Astrocyte (in vitro differentiated cells and primary cell): ENCODE measurements at regions not wholly inside any gene's neighbourhood (a gene's known extent, or its start where the extent isn't known, plus 50 kb on each side); places are given as distances from the start of the nearest gene placed in this dataset.
A peak's percentile ranks its signal among the peaks of the same experiment; 100 is the strongest.

Experiments
- EZH2 ChIP-seq: IDR thresholded peaks from 2 replicates; pipeline ENCODE4 v1.6.1; 2012; ENCODE audit warnings: mild to moderate bottlenecking, low read length, inconsistent platforms; ENCODE audit not compliant: insufficient read depth
- TF ChIP-seq, protein P1 (sequence below): IDR thresholded peaks from 2 replicates; pipeline ENCODE4 v1.5.1; 2011; ENCODE audit warnings: low read depth, mild to moderate bottlenecking, inconsistent platforms, low read length, moderate library complexity; ENCODE audit not compliant: insufficient read depth

DNA sequence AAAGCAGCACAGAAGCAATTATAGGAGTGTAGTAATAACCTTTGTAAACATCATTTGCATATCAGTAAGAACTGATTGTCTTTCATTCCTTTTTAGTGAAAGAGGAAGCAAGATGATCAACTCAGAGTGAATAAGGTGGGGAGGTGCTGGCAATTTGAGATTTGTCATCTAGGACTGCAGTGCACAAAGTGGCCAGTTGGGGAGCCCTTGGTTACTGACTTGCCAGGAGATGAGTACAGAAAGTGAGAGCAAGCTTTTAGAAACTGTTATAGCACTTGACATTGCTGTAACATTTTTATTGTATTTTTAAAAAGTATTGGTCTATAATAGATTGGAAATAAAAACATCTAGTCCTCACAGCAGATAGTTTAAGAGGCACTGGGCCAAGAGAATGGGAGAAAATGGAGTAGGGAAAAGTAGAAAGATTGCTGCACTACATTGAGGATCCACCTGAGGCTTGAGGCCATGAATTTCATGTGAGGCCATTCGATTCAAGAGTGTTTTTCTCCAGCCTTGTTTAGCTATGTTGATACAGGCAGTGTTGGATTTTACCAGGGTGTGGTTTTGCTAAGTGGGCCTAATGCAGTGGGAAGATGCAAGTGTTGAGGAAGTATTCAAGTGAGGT, 98.2 kb downstream of the SNAPC1 start:
- TF ChIP-seq, protein P1, sequence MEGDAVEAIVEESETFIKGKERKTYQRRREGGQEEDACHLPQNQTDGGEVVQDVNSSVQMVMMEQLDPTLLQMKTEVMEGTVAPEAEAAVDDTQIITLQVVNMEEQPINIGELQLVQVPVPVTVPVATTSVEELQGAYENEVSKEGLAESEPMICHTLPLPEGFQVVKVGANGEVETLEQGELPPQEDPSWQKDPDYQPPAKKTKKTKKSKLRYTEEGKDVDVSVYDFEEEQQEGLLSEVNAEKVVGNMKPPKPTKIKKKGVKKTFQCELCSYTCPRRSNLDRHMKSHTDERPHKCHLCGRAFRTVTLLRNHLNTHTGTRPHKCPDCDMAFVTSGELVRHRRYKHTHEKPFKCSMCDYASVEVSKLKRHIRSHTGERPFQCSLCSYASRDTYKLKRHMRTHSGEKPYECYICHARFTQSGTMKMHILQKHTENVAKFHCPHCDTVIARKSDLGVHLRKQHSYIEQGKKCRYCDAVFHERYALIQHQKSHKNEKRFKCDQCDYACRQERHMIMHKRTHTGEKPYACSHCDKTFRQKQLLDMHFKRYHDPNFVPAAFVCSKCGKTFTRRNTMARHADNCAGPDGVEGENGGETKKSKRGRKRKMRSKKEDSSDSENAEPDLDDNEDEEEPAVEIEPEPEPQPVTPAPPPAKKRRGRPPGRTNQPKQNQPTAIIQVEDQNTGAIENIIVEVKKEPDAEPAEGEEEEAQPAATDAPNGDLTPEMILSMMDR: peak; percentile 74
- TF ChIP-seq EZH2: no peak
